ENCODE measurements at regions not wholly inside any gene's neighbourhood (a gene's known extent, or its start where the extent isn't known, plus 50 kb on each side); places are given as distances from the start of the nearest gene placed in this dataset.
"Not testable (repeated sequence)": the region's sequence is repeated elsewhere in the genome, so short reads cannot be mapped to it uniquely, and the experiment has no call there.

GRCh38 chr16:60611844-60612243 lies 1424.4 kb downstream of the CDH8 start:
- intact Hi-C loops (cut with DNase I; ENCODE audit: low total_unique reads), result no loop called here
- no peak for DNase-seq
- no peak overlapping the region for H3K27ac ChIP-seq
- no peaks in the 10 kb centered on the region for H3K36me3 ChIP-seq
- H3K9me3 ChIP-seq, result peaks cover 0 to 4% of the 10 kb centered on the region in 2 donors
- no peaks in the 10 kb centered on the region for H3K27me3 ChIP-seq
- no peak for TF ChIP-seq POLR2A (IDR thresholded peaks at IDR 0.05)
- no peak for TF ChIP-seq EP300 (IDR thresholded peaks at IDR 0.05; ENCODE audit: low read depth)
- TF ChIP-seq, protein P1, sequence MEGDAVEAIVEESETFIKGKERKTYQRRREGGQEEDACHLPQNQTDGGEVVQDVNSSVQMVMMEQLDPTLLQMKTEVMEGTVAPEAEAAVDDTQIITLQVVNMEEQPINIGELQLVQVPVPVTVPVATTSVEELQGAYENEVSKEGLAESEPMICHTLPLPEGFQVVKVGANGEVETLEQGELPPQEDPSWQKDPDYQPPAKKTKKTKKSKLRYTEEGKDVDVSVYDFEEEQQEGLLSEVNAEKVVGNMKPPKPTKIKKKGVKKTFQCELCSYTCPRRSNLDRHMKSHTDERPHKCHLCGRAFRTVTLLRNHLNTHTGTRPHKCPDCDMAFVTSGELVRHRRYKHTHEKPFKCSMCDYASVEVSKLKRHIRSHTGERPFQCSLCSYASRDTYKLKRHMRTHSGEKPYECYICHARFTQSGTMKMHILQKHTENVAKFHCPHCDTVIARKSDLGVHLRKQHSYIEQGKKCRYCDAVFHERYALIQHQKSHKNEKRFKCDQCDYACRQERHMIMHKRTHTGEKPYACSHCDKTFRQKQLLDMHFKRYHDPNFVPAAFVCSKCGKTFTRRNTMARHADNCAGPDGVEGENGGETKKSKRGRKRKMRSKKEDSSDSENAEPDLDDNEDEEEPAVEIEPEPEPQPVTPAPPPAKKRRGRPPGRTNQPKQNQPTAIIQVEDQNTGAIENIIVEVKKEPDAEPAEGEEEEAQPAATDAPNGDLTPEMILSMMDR (IDR thresholded peaks at IDR 0.05), result no peak
- TF ChIP-seq POLR2AphosphoS5 (IDR thresholded peaks at IDR 0.05), result no peak
- no peaks in the 10 kb centered on the region for H3K4me1 ChIP-seq
- no peak overlapping the region for H3K4me3 ChIP-seq
- in situ Hi-C loops (cut with MboI; ENCODE audit: low pct_ligation_motif_present in 1 of 4, low pct_unique_long_range_greater_than_20kb in 1 of 4, low sequenced_read_pairs in 3 of 4), result loop anchor here in 1 of 4 donors (10.0 kb wide), 1 partner anchor 57 kb away; no protein-coding TSS in a partner anchor

DNA sequence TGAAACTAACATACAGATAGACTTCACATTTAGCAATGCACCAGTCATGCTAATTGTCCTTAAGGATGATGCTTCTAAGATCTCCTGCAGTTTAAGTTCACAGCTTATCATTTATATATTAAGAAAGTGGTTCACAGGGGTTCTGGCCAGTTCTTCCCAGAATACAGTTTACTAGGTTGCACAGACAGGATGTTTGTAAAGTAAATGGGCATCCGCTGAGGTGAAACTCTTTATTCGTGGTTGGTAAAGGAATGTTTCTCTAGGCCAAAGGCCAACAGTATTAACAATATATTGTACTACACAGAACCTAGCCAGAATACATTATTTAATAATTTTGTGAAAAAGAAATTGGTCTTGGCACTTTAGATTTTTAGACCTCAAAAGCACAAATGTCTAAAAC lies 1427.3 kb downstream of the CDH8 start:
- Histone ChIP-seq H3K27me3 (no peaks in the 10 kb centered on the region), H3K9me3 (no peaks in the 10 kb centered on the region), H3K4me3 (no peak overlapping the region), H3K27ac (no peak overlapping the region), H3K36me3 (no peaks in the 10 kb centered on the region), H3K4me1 (no peaks in the 10 kb centered on the region)
- in situ Hi-C loops (cut with MboI; ENCODE audit: low pct_ligation_motif_present in 1 of 4, low pct_unique_long_range_greater_than_20kb in 1 of 4, low sequenced_read_pairs in 3 of 4), result no loop called here
- WGBS, 2 donors (ENCODE audit: low coverage in 1 of 2), result 72 to 85% methylated on average over 2 of the region's 2 CpGs
- DNase-seq, result no peak
- intact Hi-C loops (cut with DNase I; ENCODE audit: low total_unique reads), result no loop called here
- no peak for TF ChIP-seq EP300 (IDR thresholded peaks at IDR 0.05; ENCODE audit: low read depth)
- TF ChIP-seq POLR2AphosphoS5 (IDR thresholded peaks at IDR 0.05), result no peak
- TF ChIP-seq, protein P1 (IDR thresholded peaks at IDR 0.05), result no peak
- no peak for TF ChIP-seq POLR2A (IDR thresholded peaks at IDR 0.05)

GRCh38 chr16:60605652-60606051 lies 1430.6 kb downstream of the CDH8 start:
- H3K4me3 ChIP-seq; DNase-seq; intact Hi-C loops (cut with DNase I; ENCODE audit: low total_unique reads); H3K27ac ChIP-seq; H3K27me3 ChIP-seq; H3K36me3 ChIP-seq; in situ Hi-C loops (cut with MboI; ENCODE audit: low pct_ligation_motif_present in 1 of 4, low pct_unique_long_range_greater_than_20kb in 1 of 4, low sequenced_read_pairs in 3 of 4); H3K9me3 ChIP-seq; H3K4me1 ChIP-seq: not testable (repeated sequence)
- 60 to 86% methylated on average over 1 to 3 of the region's 3 CpGs for WGBS, 2 donors (ENCODE audit: low coverage in 1 of 2)

- intact Hi-C loops (cut with DNase I; ENCODE audit: low total_unique reads) (no loop called here), in situ Hi-C loops (cut with MboI; ENCODE audit: low pct_ligation_motif_present in 1 of 4, low pct_unique_long_range_greater_than_20kb in 1 of 4, low sequenced_read_pairs in 3 of 4) (no loop called here)
- WGBS, 2 donors (ENCODE audit: low coverage in 1 of 2), result 61 to 81% methylated on average over 3 of the region's 3 CpGs
These were observed 1431.1 kb downstream of the CDH8 start for GRCh38 chr16:60605176-60605575.

DNA sequence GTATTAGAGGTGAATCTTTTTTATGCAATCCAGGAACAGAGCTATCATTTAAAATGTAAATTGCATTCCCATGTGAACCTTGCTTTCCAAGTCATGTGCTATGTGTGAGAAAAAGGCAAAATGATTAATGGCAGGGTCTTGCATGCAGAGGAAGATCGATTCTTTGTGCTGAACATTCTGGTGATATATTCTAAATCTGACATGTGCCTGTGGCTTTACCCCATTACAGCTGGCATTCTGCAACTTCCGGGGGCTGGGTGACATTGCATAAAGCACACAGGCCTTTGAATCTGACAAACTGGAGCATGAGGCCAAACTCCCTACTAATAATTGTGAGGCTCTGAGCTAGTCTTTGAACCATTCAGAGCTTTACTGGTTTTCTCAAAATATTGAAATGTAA lies 1449.7 kb downstream of the CDH8 start:
- in situ Hi-C loops (cut with MboI; ENCODE audit: low pct_ligation_motif_present in 1 of 4, low pct_unique_long_range_greater_than_20kb in 1 of 4, low sequenced_read_pairs in 3 of 4), result no loop called here
- no peak for DNase-seq
- 60 to 70% methylated on average over 1 to 2 of the region's 2 CpGs for WGBS, 2 donors (ENCODE audit: low coverage in 1 of 2)
- Histone ChIP-seq H3K36me3 (no peaks in the 10 kb centered on the region), H3K9me3 (peaks cover 3% of the 10 kb centered on the region in 2 donors), H3K27me3 (no peaks in the 10 kb centered on the region), H3K4me1 (no peaks in the 10 kb centered on the region), H3K27ac (no peak overlapping the region), H3K4me3 (no peak overlapping the region)
- intact Hi-C loops (cut with DNase I; ENCODE audit: low total_unique reads), result no loop called here
- no peak for TF ChIP-seq POLR2AphosphoS5 (IDR thresholded peaks at IDR 0.05)
- no peak for TF ChIP-seq POLR2A (IDR thresholded peaks at IDR 0.05)
- no peak for TF ChIP-seq EP300 (IDR thresholded peaks at IDR 0.05; ENCODE audit: low read depth)
- TF ChIP-seq, protein P1 (IDR thresholded peaks at IDR 0.05), result no peak

More at GRCh38 chr16:60605176-60605575, 1431.1 kb downstream of the CDH8 start:
- DNase-seq, result no peak
- Histone ChIP-seq H3K27ac (no peak overlapping the region), H3K9me3 (no peaks in the 10 kb centered on the region), H3K4me3 (no peak overlapping the region), H3K4me1 (no peaks in the 10 kb centered on the region), H3K36me3 (no peaks in the 10 kb centered on the region), H3K27me3 (no peaks in the 10 kb centered on the region)
- TF ChIP-seq, protein P1 (IDR thresholded peaks at IDR 0.05), result no peak
- TF ChIP-seq EP300 (IDR thresholded peaks at IDR 0.05; ENCODE audit: low read depth) (no peak), POLR2A (IDR thresholded peaks at IDR 0.05) (no peak), POLR2AphosphoS5 (IDR thresholded peaks at IDR 0.05) (no peak)
